GM19099 (cell line): ENCODE measurements at regions not wholly inside any gene's neighbourhood (a gene's known extent, or its start where the extent isn't known, plus 50 kb on each side); places are given as distances from the start of the nearest gene placed in this dataset.

Experiments
- POLR2A ChIP-seq: IDR thresholded peaks from 3 replicates; pipeline ENCODE4 v1.6.1; 2011; ENCODE audit warnings: low read depth; ENCODE audit not compliant: insufficient read length; ENCODE audit errors: extremely low read depth

- no peak for TF ChIP-seq POLR2A
Observed at GRCh38 chr3:194833114-194833910, 147.6 kb downstream of the FAM43A start.

- no peak for TF ChIP-seq POLR2A
Observed at GRCh38 chr3:194836661-194837060, 151.0 kb downstream of the FAM43A start.

GRCh38 chr3:194837457-194838127 is 151.9 kb downstream of the FAM43A start:
- no peak for TF ChIP-seq POLR2A

- TF ChIP-seq POLR2A = no peak
Observed at GRCh38 chr3:194838236-194838635, 152.6 kb downstream of the FAM43A start.

GRCh38 chr3:194840661-194841514 is 155.2 kb downstream of the FAM43A start:
- no peak for TF ChIP-seq POLR2A

GRCh38 chr3:194841515-194841841 is 155.8 kb downstream of the FAM43A start:
- TF ChIP-seq POLR2A = no peak

GRCh38 chr3:194843556-194843955 is 157.9 kb downstream of the FAM43A start:
- TF ChIP-seq POLR2A = no peak

- no peak for TF ChIP-seq POLR2A
Observed at GRCh38 chr3:194844046-194844445, 158.4 kb downstream of the FAM43A start.

GRCh38 chr3:194849166-194849875 is 163.6 kb downstream of the FAM43A start:
- TF ChIP-seq POLR2A = no peak

- TF ChIP-seq POLR2A = no peak
Observed at GRCh38 chr3:194851254-194851653, 165.6 kb downstream of the FAM43A start.

- no peak for TF ChIP-seq POLR2A
Observed at GRCh38 chr3:194851941-194852340, 166.3 kb downstream of the FAM43A start.

GRCh38 chr3:194852345-194852744 is 166.7 kb downstream of the FAM43A start:
- no peak for TF ChIP-seq POLR2A

- no peak for TF ChIP-seq POLR2A
Observed at GRCh38 chr3:194852831-194853508, 167.3 kb downstream of the FAM43A start.

GRCh38 chr3:194854206-194854605 is 168.5 kb downstream of the FAM43A start:
- TF ChIP-seq POLR2A = no peak
